HCT116 (cell line): ENCODE measurements at regions not wholly inside any gene's neighbourhood (a gene's known extent, or its start where the extent isn't known, plus 50 kb on each side); places are given as distances from the start of the nearest gene placed in this dataset.

Experiments used
- ATAC-seq: fragments of 200-7000 bp; cut with Tn5 transposase; 2 replicates; pipeline ENCODE4 v1.9.1; 2020; ENCODE audit warnings: mild to moderate bottlenecking, moderate library complexity
- BruUV-seq: library from RNA; stranded (reverse); fragments of 400-500 nt; replicated peaks from 2 replicates; lab custom pipeline; 2021; lab: Mats Ljungman, UMichigan
- CTCF ChIA-PET: fragments of 300-600 bp; sonication (Branson Sonifier 250); formaldehyde crosslinking; loops from one replicate; lab custom pipeline; 2021; ENCODE audit warnings: antibody characterized with exemption; lab: Charles Lee
- POLR2A ChIA-PET: fragments of 300-600, 350-600 bp; sonication (Branson Sonifier 250); formaldehyde crosslinking; loops from one replicate; lab custom pipeline; 2021; ENCODE audit warnings: antibody characterized with exemption; lab: Charles Lee
- RAD21 ChIA-PET, 2 experiments: fragments of 300-600 bp; sonication (Branson Sonifier 250); formaldehyde crosslinking; loops; one replicate each; lab custom pipeline; 2023; ENCODE audit warnings: low total read pairs in 2 of 2; ENCODE audit not compliant: uncharacterized antibody in 2 of 2, unreplicated experiment in 2 of 2, low non-redundant PET in 1 of 2; lab: Charles Lee
- DNase-seq: peaks from one replicate; pipeline ENCODE4 v3.0.0-alpha.2; 2010; ENCODE audit warnings: low read depth, low spot score
- H2AFZ ChIP-seq: fragments of 200-600 bp; shearing (Covaris generic), sonication (generic); 2 replicates; pipeline ENCODE4 v1.6.1; 2017; ENCODE audit warnings: low read depth, mixed run types, mixed read lengths, antibody characterized with exemption, low read length; ENCODE audit not compliant: poor library complexity, severe bottlenecking
- H3K27ac ChIP-seq: 2 replicates; pipeline ENCODE4 v1.5.1; 2012; ENCODE audit warnings: low read depth, low read length
- H3K27me3 ChIP-seq: fragments of 200-600 bp; sonication (generic); 2 replicates; pipeline ENCODE4 v1.6.1; 2016; ENCODE audit warnings: mixed run types, low read length, mixed read lengths; ENCODE audit not compliant: insufficient read depth
- H3K36me3 ChIP-seq, 2 experiments: fragments of 200-500 bp in 1 of 2; fragments of 200-600 bp in 1 of 2; sonication (Bioruptor generic) in 1 of 2; sonication (generic) in 1 of 2; 2 replicates each; pipeline versions ENCODE4 v1.5.1 to v1.6.1; 2014 to 2016; ENCODE audit warnings: low read length in 2 of 2, inconsistent platforms in 1 of 2, mixed read lengths in 1 of 2, mixed run types in 1 of 2; ENCODE audit not compliant: insufficient read depth in 2 of 2, control insufficient read depth in 1 of 2
- H3K4me1 ChIP-seq, 2 experiments: fragments of 200-600 bp in 1 of 2; sonication (generic) in 1 of 2; 2 replicates each; pipeline versions ENCODE4 v1.5.1 to v1.6.1; 2012 to 2017; ENCODE audit warnings: low read length in 2 of 2, inconsistent platforms in 1 of 2, mild to moderate bottlenecking in 1 of 2, mixed read lengths in 1 of 2, mixed run types in 1 of 2, moderate library complexity in 1 of 2; ENCODE audit not compliant: insufficient read depth in 2 of 2, control insufficient read depth in 1 of 2
- H3K4me2 ChIP-seq: fragments of 200-600 bp; sonication (generic); 2 replicates; pipeline ENCODE4 v1.6.1; 2017; ENCODE audit warnings: mixed run types, low read length, mixed read lengths
- H3K4me3 ChIP-seq, 2 experiments: fragments of 200-600 bp in 1 of 2; sonication (generic) in 1 of 2; replicated peaks in 1 of 2; 2 replicates each; pipeline ENCODE4 v1.5.1; 2011 to 2016; ENCODE audit warnings: low read length in 2 of 2, control low read depth in 1 of 2, low read depth in 1 of 2, mild to moderate bottlenecking in 1 of 2, mixed read lengths in 1 of 2, mixed run types in 1 of 2
- H3K79me2 ChIP-seq: fragments of 200-600 bp; sonication (generic); 2 replicates; pipeline ENCODE4 v1.6.1; 2017; ENCODE audit warnings: mild to moderate bottlenecking, mixed run types, low read length, moderate library complexity, mixed read lengths; ENCODE audit not compliant: insufficient read depth
- H3K9ac ChIP-seq: fragments of 200-600 bp; sonication (generic); 2 replicates; pipeline ENCODE4 v1.6.1; 2016; ENCODE audit warnings: low read length, mixed read lengths
- H3K9me2 ChIP-seq: fragments of 200-600 bp; sonication (generic), shearing (Covaris generic); 2 replicates; pipeline ENCODE4 v1.6.1; 2017; ENCODE audit warnings: mixed run types, mild to moderate bottlenecking, moderate library complexity; ENCODE audit not compliant: insufficient read depth
- H3K9me3 ChIP-seq, 2 experiments: fragments of 200-500 bp in 1 of 2; fragments of 200-600 bp in 1 of 2; sonication (Bioruptor generic) in 1 of 2; sonication (generic) in 1 of 2; 2 replicates each; pipeline ENCODE4 v1.6.1; 2014 to 2017; ENCODE audit warnings: low read length in 2 of 2, mixed read lengths in 2 of 2, inconsistent platforms in 1 of 2, low read depth in 1 of 2, mild to moderate bottlenecking in 1 of 2, mixed run types in 1 of 2, moderate library complexity in 1 of 2; ENCODE audit not compliant: control insufficient read depth in 1 of 2, insufficient read depth in 1 of 2
- H4K20me1 ChIP-seq: fragments of 200-600 bp; sonication (generic), shearing (Covaris generic); 2 replicates; pipeline ENCODE4 v1.6.1; 2017; ENCODE audit warnings: mixed run types, mild to moderate bottlenecking, moderate library complexity; ENCODE audit not compliant: insufficient read depth
- CBX3 ChIP-seq: IDR thresholded peaks from 2 replicates; pipeline ENCODE4 v1.6.1; 2012; ENCODE audit warnings: low read depth
- CEBPB ChIP-seq: IDR thresholded peaks from 2 replicates; pipeline ENCODE4 v1.6.1; 2012; ENCODE audit warnings: low read depth
- CTCF ChIP-seq, 3 experiments: fragments of 200-600 bp in 1 of 3; sonication (generic) in 1 of 3; IDR thresholded peaks in 2 of 3; conservative IDR thresholded peaks in 1 of 3; 2 replicates each; pipeline ENCODE4 v1.5.1; 2012 to 2017; ENCODE audit warnings: low read depth in 2 of 3, low read length in 2 of 3, antibody characterized with exemption in 1 of 3, borderline replicate concordance in 1 of 3, control low read depth in 1 of 3, mild to moderate bottlenecking in 1 of 3, mixed read lengths in 1 of 3, mixed run types in 1 of 3, moderate library complexity in 1 of 3; ENCODE audit not compliant: insufficient read depth in 1 of 3
- EZH2 ChIP-seq: fragments of 200-600 bp; sonication (generic); IDR thresholded peaks from 2 replicates; pipeline ENCODE4 v1.6.1; 2017; ENCODE audit warnings: antibody characterized with exemption, mixed run types
- EZH2phosphoT487 ChIP-seq: fragments of 200-600 bp; IDR thresholded peaks from 2 replicates; pipeline ENCODE4 v1.6.1; 2018; ENCODE audit warnings: antibody characterized with exemption, borderline replicate concordance
- FOSL1 ChIP-seq: IDR thresholded peaks from 2 replicates; pipeline ENCODE4 v1.6.1; 2012; ENCODE audit warnings: low read depth
- JUND ChIP-seq: IDR thresholded peaks from 2 replicates; pipeline ENCODE4 v1.6.1; 2012
- MAX ChIP-seq: IDR thresholded peaks from 2 replicates; pipeline ENCODE4 v1.6.1; 2012
- POLR2A ChIP-seq: IDR thresholded peaks from 2 replicates; pipeline ENCODE4 v1.7.0; 2011; ENCODE audit warnings: borderline replicate concordance; ENCODE audit not compliant: insufficient read depth, insufficient read length; ENCODE audit errors: extremely low read depth
- POLR2AphosphoS5 ChIP-seq: IDR thresholded peaks from 2 replicates; pipeline ENCODE4 v1.6.1; 2011; ENCODE audit warnings: mild to moderate bottlenecking, low read depth, low read length, moderate library complexity
- REST ChIP-seq: IDR thresholded peaks from 2 replicates; pipeline ENCODE4 v1.6.1; 2012; ENCODE audit warnings: low read depth
- SIN3A ChIP-seq: IDR thresholded peaks from 2 replicates; pipeline ENCODE4 v1.6.1; 2012; ENCODE audit warnings: low read depth
- SP1 ChIP-seq: IDR thresholded peaks from 2 replicates; pipeline ENCODE4 v1.6.1; 2012; ENCODE audit warnings: low read depth
- SRF ChIP-seq: IDR thresholded peaks from 2 replicates; pipeline ENCODE4 v1.6.1; 2012; ENCODE audit warnings: low read depth
- TCF7L2 ChIP-seq: IDR thresholded peaks from 2 replicates; pipeline ENCODE4 v1.7.0; 2011; ENCODE audit warnings: borderline replicate concordance, inconsistent platforms; ENCODE audit not compliant: insufficient read depth, insufficient read length; ENCODE audit errors: extremely low read depth
- YY1 ChIP-seq: IDR thresholded peaks from 2 replicates; pipeline ENCODE4 v1.6.1; 2011; ENCODE audit warnings: low read length, low read depth, moderate library complexity, mild to moderate bottlenecking; ENCODE audit not compliant: insufficient replicate concordance; ENCODE audit errors: extremely low read depth
- ZBTB33 ChIP-seq: IDR thresholded peaks from 2 replicates; pipeline ENCODE4 v1.6.1; 2011; ENCODE audit warnings: mild to moderate bottlenecking, low read length, moderate library complexity; ENCODE audit not compliant: insufficient replicate concordance; ENCODE audit errors: extremely low read depth
- ZNF274 ChIP-seq: fragments of 200-500 bp; sonication (Bioruptor generic); IDR thresholded peaks from 2 replicates; pipeline ENCODE4 v1.6.1; 2014; ENCODE audit warnings: mild to moderate bottlenecking, low read depth, low read length, inconsistent platforms
- intact Hi-C: fragments of 100-400 bp; cut with micrococcal nuclease; formaldehyde crosslinking; loops from 2 replicates; pipeline ENCODE4 v1.10.0; 2022

GRCh38 chr15:62649793-62650420, 392.6 kb upstream of the TPM1 start:
- Histone ChIP-seq H3K36me3 (no peaks in the 10 kb centered on the region), H3K4me2 (no peak overlapping the region), H2AFZ (no peak overlapping the region), H3K9ac (no peak overlapping the region), H3K4me1 (peaks cover 12 to 22% of the 10 kb centered on the region in 2 experiments), H3K27me3 (no peaks in the 10 kb centered on the region), H3K4me3 (no peak overlapping the region), H4K20me1 (no peaks in the 10 kb centered on the region), H3K9me2 (no peaks in the 10 kb centered on the region), H3K79me2 (no peaks in the 10 kb centered on the region), H3K27ac (no peak overlapping the region), H3K9me3 (no peaks in the 10 kb centered on the region)
- ATAC-seq (no peak), DNase-seq (no peak)
- TF ChIP-seq ZNF274 (no peak), SP1 (no peak), JUND (no peak), CTCF (IDR thresholded peaks at IDR 0.05 in 2 of 3, conservative IDR thresholded peaks at IDR 0.05 in 1 of 3; ENCODE audit: borderline replicate concordance in 1 of 3, insufficient read depth in 1 of 3, low read depth in 2 of 3, low read length in 2 of 3) (no peak), REST (no peak), CEBPB (no peak), EZH2phosphoT487 (no peak), SRF (no peak), CBX3 (no peak), YY1 (no peak), FOSL1 (no peak), ZBTB33 (no peak), MAX (no peak), EZH2 (no peak), POLR2A (no peak), SIN3A (no peak), TCF7L2 (no peak), POLR2AphosphoS5 (no peak)
- intact Hi-C loops: loop anchor here (5.0 to 10.0 kb wide), 2 partner anchors 165 to 258 kb away; partner anchors contain the start of gene TLN2
- no TSS peak for BruUV-seq
- ChIA-PET RAD21 (interaction anchor here in 1 of 2 experiments (0.6 kb wide), 1 partner anchor 94 kb away, joined by 4 read pairs; no protein-coding TSS in a partner anchor), POLR2A (interaction anchor here (0.6 kb wide), 1 partner anchor 13 kb away, joined by 6 read pairs; no protein-coding TSS in a partner anchor), CTCF (interaction anchor here (0.9 kb wide), 1 partner anchor 14 kb away, joined by 4 read pairs; no protein-coding TSS in a partner anchor)
